ENCODE measurements at regions not wholly inside any gene's neighbourhood (a gene's known extent, or its start where the extent isn't known, plus 50 kb on each side); places are given as distances from the start of the nearest gene placed in this dataset.

DNA sequence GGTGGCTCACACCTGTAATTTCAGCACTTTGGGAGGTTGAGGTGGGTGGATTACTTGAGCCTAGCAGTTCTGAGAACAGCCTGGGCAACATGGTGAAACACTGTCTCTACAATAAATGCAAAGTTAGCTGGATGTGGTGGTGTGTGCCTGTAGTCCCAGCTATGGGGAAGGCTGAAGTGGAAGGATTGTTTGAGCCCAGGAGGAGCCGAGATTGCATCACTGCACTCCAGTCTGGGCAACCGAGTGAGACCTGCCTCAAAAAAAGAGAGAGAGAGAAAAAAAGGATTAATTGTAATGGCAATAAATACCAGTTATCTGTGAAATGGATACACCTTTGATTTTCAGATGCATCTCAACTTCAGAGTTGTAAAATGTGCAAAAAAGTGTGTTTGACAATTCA is 58.8 kb downstream of the SPRY1 start:
- FAIRE-seq (no peak), ATAC-seq (peak in 1 of 4 donors; percentile 47), DNase-seq (no peak)
- Histone ChIP-seq H3K36me3 (no peaks in the 10 kb centered on the region), H3K9me3 (no peaks in the 10 kb centered on the region), H3K27ac (no peak overlapping the region), H3K4me3 (no peak overlapping the region), H3K4me1 (no peaks in the 10 kb centered on the region), H3K27me3 (no peaks in the 10 kb centered on the region)
- 77 to 86% methylated on average over 2 of the region's 2 CpGs for WGBS, 2 donors
- TF ChIP-seq CTCF (IDR thresholded peaks at IDR 0.05) = no peak
- intact Hi-C loops (cut with DNase I) = no loop called here

DNA sequence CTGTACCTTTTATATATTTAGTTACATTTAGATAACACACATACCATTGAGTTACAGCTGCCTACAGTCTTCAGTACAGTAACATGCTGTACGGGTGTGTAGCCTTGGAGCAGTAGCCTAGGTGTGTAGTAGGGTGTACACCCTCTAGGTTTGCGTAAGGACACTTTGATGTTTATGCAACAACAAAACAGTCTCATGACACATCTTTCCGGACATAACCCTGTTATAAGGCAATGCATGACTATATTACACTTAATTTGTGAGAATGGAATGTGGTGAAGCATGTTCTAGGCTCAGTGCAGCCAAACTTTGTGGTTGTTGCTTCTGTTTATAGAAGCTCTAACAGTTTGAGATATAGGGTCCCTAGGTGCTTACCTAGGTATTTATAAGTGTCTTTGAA is 65.4 kb downstream of the SPRY1 start:
- no peak for ATAC-seq
- no peaks in the 10 kb centered on the region for H3K9me3 ChIP-seq
- no peaks in the 10 kb centered on the region for H3K4me1 ChIP-seq
- intact Hi-C loops (cut with DNase I) = no loop called here
- no peak for DNase-seq
- no peak for TF ChIP-seq CTCF (IDR thresholded peaks at IDR 0.05)
- H3K4me3 ChIP-seq = no peak overlapping the region
- WGBS, 2 donors = 74 to 86% methylated on average over 3 of the region's 3 CpGs
- FAIRE-seq = no peak
- H3K27me3 ChIP-seq = no peaks in the 10 kb centered on the region
- H3K27ac ChIP-seq = no peak overlapping the region
- H3K36me3 ChIP-seq = no peaks in the 10 kb centered on the region

- no peaks in the 10 kb centered on the region for H3K9me3 ChIP-seq
- DNase-seq (no peak), ATAC-seq (no peak), FAIRE-seq (no peak)
- no peaks in the 10 kb centered on the region for H3K27me3 ChIP-seq
- H3K27ac ChIP-seq = no peak overlapping the region
- intact Hi-C loops (cut with DNase I) = no loop called here
- H3K36me3 ChIP-seq = no peaks in the 10 kb centered on the region
- no peaks in the 10 kb centered on the region for H3K4me1 ChIP-seq
- 73 to 80% methylated on average over 3 of the region's 3 CpGs for WGBS, 2 donors
- H3K4me3 ChIP-seq = no peak overlapping the region
- no peak for TF ChIP-seq CTCF (IDR thresholded peaks at IDR 0.05)
These were observed 67.3 kb downstream of the SPRY1 start for GRCh38 chr4:123463869-123464268.

- intact Hi-C loops (cut with DNase I) = no loop called here
- Histone ChIP-seq H3K9me3 (no peaks in the 10 kb centered on the region), H3K27me3 (no peaks in the 10 kb centered on the region), H3K27ac (no peak overlapping the region), H3K36me3 (no peaks in the 10 kb centered on the region), H3K4me3 (no peak overlapping the region), H3K4me1 (no peaks in the 10 kb centered on the region)
- no peak for DNase-seq
- TF ChIP-seq CTCF (IDR thresholded peaks at IDR 0.05) = no peak
- no peak for ATAC-seq
- no peak for FAIRE-seq
- 80% methylated on average over 6 of the region's 6 CpGs for WGBS, 2 donors
These were observed 68.8 kb downstream of the SPRY1 start for GRCh38 chr4:123465416-123465815.

DNA sequence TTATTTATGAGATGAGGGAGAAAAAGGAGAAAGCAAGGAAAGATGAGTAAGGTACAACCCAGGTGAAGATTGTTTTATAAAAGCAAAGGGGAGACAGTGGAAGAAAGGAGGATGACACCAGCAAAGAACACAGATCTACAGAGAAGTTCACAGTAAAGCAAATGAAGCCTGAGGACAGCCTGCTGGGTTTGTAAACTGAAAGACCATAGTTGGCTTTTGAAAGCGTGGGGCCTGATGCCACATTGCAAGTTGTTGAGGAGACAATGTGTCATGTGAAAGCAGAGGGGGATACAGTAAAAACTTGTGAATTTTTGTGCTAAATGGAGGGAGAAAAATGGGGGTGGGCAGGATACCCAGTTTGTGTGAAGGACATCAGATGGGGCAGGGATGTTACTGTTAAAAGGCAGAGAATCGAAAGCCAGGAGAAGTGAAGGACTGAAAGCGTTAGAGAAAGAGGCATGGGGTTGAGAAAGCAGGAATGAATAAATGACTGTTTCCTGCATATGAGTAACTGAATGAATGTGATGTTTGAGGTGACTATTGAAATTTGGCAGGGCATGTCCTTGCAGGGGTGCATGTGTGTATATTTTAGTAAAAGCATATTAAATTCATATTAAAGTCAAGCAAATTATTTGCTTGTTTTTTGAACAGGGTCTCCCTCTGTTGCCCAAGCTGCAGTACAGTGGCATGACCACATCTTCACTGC is 69.6 kb downstream of the SPRY1 start:
- H3K9me3 ChIP-seq = no peaks in the 10 kb centered on the region
- no peaks in the 10 kb centered on the region for H3K4me1 ChIP-seq
- 79 to 95% methylated on average over 3 of the region's 3 CpGs for WGBS, 2 donors
- intact Hi-C loops (cut with DNase I) = no loop called here
- DNase-seq (no peak), ATAC-seq (no peak), FAIRE-seq (no peak)
- H3K27ac ChIP-seq = no peak overlapping the region
- no peak overlapping the region for H3K4me3 ChIP-seq
- H3K36me3 ChIP-seq = no peaks in the 10 kb centered on the region
- no peak for TF ChIP-seq CTCF (IDR thresholded peaks at IDR 0.05)
- H3K27me3 ChIP-seq = no peaks in the 10 kb centered on the region

All from pancreas (tissue), 10 donors.